Spleen (tissue), 7 donors: ENCODE measurements at regions not wholly inside any gene's neighbourhood (a gene's known extent, or its start where the extent isn't known, plus 50 kb on each side); places are given as distances from the start of the nearest gene placed in this dataset.

Source experiments
- CTCF ChIP-seq, 11 experiments: fragments of 200-600 bp in 7 of 11; fragments of 450-650 bp in 4 of 11; sonication (generic) in 4 of 11; IDR thresholded peaks in 8 of 11; conservative IDR thresholded peaks in 3 of 11; 1 replicate in 7 of 11; 2 replicates in 4 of 11; pipeline versions ENCODE4 v1.4.0 to v1.8.0; 2016 to 2021; ENCODE audit warnings: antibody characterized with exemption in 11 of 11, inconsistent platforms in 4 of 11, mild to moderate bottlenecking in 1 of 11
- POLR2AphosphoS5 ChIP-seq, 3 donors: sonication (generic); formaldehyde crosslinking; IDR thresholded peaks; one replicate each; pipeline ENCODE4 v1.5.1; 2017; ENCODE audit warnings: antibody characterized with exemption in 3 of 3
- donor health status: DM: no; HTN: no; CAD: no; lungs with moderate emphysema.
- donor health status: DM: no; HTN: no; CAD: no.
- donor health status: DM: no; HTN: no; CAD: no.

GRCh38 chr6:88342336-88342735, 176.2 kb upstream of the CNR1 start:
- TF ChIP-seq CTCF (IDR thresholded peaks at IDR 0.05 in 8 of 11, conservative IDR thresholded peaks at IDR 0.05 in 3 of 11) (no peak), POLR2AphosphoS5 (IDR thresholded peaks at IDR 0.05) (no peak)
